K562 (cell line): ENCODE measurements at regions not wholly inside any gene's neighbourhood (a gene's known extent, or its start where the extent isn't known, plus 50 kb on each side); places are given as distances from the start of the nearest gene placed in this dataset.

Experiments used
- ATF1 ChIP-seq, 2 experiments: fragments of 450-650 bp in 1 of 2; IDR thresholded peaks; 2 replicates each; pipeline ENCODE4 v1.6.1; 2016; ENCODE audit warnings: missing compliant biosample characterization in 1 of 2, missing genetic modification characterization in 1 of 2
- ETV6 ChIP-seq, 3 experiments: fragments of 150-350 bp in 1 of 3; sonication (generic) in 1 of 3; formaldehyde crosslinking in 1 of 3; IDR thresholded peaks; 2 replicates each; pipeline versions ENCODE4 v1.6.1 to v1.8.0; 2014 to 2022; ENCODE audit warnings: borderline replicate concordance in 2 of 3, low read depth in 2 of 3, antibody characterized with exemption in 1 of 3, low read length in 1 of 3, mild to moderate bottlenecking in 1 of 3, missing genetic modification reagents in 1 of 3
- KLF16 ChIP-seq: IDR thresholded peaks from 2 replicates; pipeline ENCODE4 v1.6.1; 2016; ENCODE audit warnings: antibody characterized with exemption
- NR0B1 ChIP-seq: fragments of 450-650 bp; IDR thresholded peaks from one replicate; pipeline ENCODE4 v1.6.1; 2018; ENCODE audit warnings: mild to moderate bottlenecking, moderate library complexity; ENCODE audit not compliant: partially characterized antibody
- PURB ChIP-seq: sonication (generic); formaldehyde crosslinking; IDR thresholded peaks from 2 replicates; pipeline ENCODE4 v1.9.0; 2021; ENCODE audit warnings: low read depth, mild to moderate bottlenecking, missing genetic modification reagents
- SIRT6 ChIP-seq: IDR thresholded peaks from one replicate; pipeline ENCODE4 v1.6.1; 2012; ENCODE audit warnings: low read depth, mild to moderate bottlenecking, control low read depth, inconsistent platforms, low read length, moderate library complexity
- ZNF23 ChIP-seq: fragments of 250-450 bp; sonication (Bioruptor Pico); IDR thresholded peaks from 2 replicates; pipeline ENCODE4 v1.4.0; 2020; ENCODE audit warnings: mild to moderate bottlenecking
- ZNF232 ChIP-seq: sonication (generic); formaldehyde crosslinking; IDR thresholded peaks from 2 replicates; pipeline ENCODE4 v1.8.0; 2022; ENCODE audit warnings: mild to moderate bottlenecking, missing genetic modification reagents
- TF ChIP-seq, protein P1 (sequence below): fragments of 200-800 bp; sonication (Bioruptor generic); IDR thresholded peaks from 2 replicates; pipeline ENCODE4 v1.6.1; 2017; ENCODE audit warnings: missing genetic modification characterization, missing compliant biosample characterization

- TF ChIP-seq PURB (CRISPR knock-in tag) (no peak), NR0B1 (no peak), ETV6 (IDR thresholded peaks at IDR 0.05; ENCODE audit: borderline replicate concordance in 1 of 2, low read depth in 2 of 2, low read length in 1 of 2) (no peak), ETV6 (CRISPR knock-in tag; IDR thresholded peaks at IDR 0.05; ENCODE audit: borderline replicate concordance) (no peak), ATF1 (CRISPR knock-in tag; IDR thresholded peaks at IDR 0.05) (no peak), ATF1 (tag; IDR thresholded peaks at IDR 0.05) (no peak), KLF16 (no peak), ZNF232 (CRISPR knock-in tag) (no peak), SIRT6 (no peak), ZNF23 (CRISPR knock-in tag) (no peak)
- TF ChIP-seq, protein P1, sequence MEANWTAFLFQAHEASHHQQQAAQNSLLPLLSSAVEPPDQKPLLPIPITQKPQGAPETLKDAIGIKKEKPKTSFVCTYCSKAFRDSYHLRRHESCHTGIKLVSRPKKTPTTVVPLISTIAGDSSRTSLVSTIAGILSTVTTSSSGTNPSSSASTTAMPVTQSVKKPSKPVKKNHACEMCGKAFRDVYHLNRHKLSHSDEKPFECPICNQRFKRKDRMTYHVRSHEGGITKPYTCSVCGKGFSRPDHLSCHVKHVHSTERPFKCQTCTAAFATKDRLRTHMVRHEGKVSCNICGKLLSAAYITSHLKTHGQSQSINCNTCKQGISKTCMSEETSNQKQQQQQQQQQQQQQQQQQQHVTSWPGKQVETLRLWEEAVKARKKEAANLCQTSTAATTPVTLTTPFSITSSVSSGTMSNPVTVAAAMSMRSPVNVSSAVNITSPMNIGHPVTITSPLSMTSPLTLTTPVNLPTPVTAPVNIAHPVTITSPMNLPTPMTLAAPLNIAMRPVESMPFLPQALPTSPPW (CRISPR knock-in tag): no peak
These were observed 142.7 kb upstream of the DIO3 start (continued) for GRCh38 chr14:101418601-101419000.
